ENCODE measurements at regions not wholly inside any gene's neighbourhood (a gene's known extent, or its start where the extent isn't known, plus 50 kb on each side); places are given as distances from the start of the nearest gene placed in this dataset.
"Not testable (repeated sequence)": the region's sequence is repeated elsewhere in the genome, so short reads cannot be mapped to it uniquely, and the experiment has no call there.

- DNase-seq = no peak
Measured at GRCh38 chr3:144655423-144655822, 683.8 kb downstream of the DIPK2A start.

GRCh38 chr3:144660186-144660585 is 688.6 kb downstream of the DIPK2A start:
- no peak for DNase-seq

- DNase-seq = no peak
Measured at GRCh38 chr3:144662729-144663128, 691.1 kb downstream of the DIPK2A start.

- DNase-seq = no peak
Measured at GRCh38 chr3:144663456-144664436, 692.1 kb downstream of the DIPK2A start.

- no peak for DNase-seq
Measured at GRCh38 chr3:144665567-144666053, 694.0 kb downstream of the DIPK2A start.

- no peak for DNase-seq
Measured at GRCh38 chr3:144670571-144670970, 698.9 kb downstream of the DIPK2A start.

GRCh38 chr3:144677103-144677502 is 705.5 kb downstream of the DIPK2A start:
- DNase-seq = no peak

- DNase-seq = no peak
Measured at GRCh38 chr3:144683065-144683464, 711.4 kb downstream of the DIPK2A start.

- no peak for DNase-seq
Measured at GRCh38 chr3:144687862-144688261, 716.2 kb downstream of the DIPK2A start.

GRCh38 chr3:144692488-144692887 is 720.9 kb downstream of the DIPK2A start:
- DNase-seq = no peak

- no peak for DNase-seq
Measured at GRCh38 chr3:144708437-144708836, 736.8 kb downstream of the DIPK2A start.

GRCh38 chr3:144737281-144737680 is 765.7 kb downstream of the DIPK2A start:
- no peak for DNase-seq

- DNase-seq = no peak
Measured at GRCh38 chr3:144743225-144743668, 771.6 kb downstream of the DIPK2A start.

- no peak for DNase-seq
Measured at GRCh38 chr3:144744473-144744872, 772.9 kb downstream of the DIPK2A start.

GRCh38 chr3:144746631-144747030 is 775.0 kb downstream of the DIPK2A start:
- DNase-seq = no peak

- not testable (repeated sequence) for DNase-seq
Measured at GRCh38 chr3:144749536-144750253, 778.1 kb downstream of the DIPK2A start.

- no peak for DNase-seq
Measured at GRCh38 chr3:144754076-144754783, 782.6 kb downstream of the DIPK2A start.

- no peak for DNase-seq
Measured at GRCh38 chr3:144756704-144757440, 785.2 kb downstream of the DIPK2A start.

GRCh38 chr3:144760831-144761230 is 789.2 kb downstream of the DIPK2A start:
- DNase-seq = no peak

- no peak for DNase-seq
Measured at GRCh38 chr3:144762091-144762490, 790.5 kb downstream of the DIPK2A start.

- no peak for DNase-seq
Measured at GRCh38 chr3:144763878-144764454, 792.3 kb downstream of the DIPK2A start.

- no peak for DNase-seq
Measured at GRCh38 chr3:144770281-144770680, 798.7 kb downstream of the DIPK2A start.
